ENCODE measurements at regions not wholly inside any gene's neighbourhood (a gene's known extent, or its start where the extent isn't known, plus 50 kb on each side); places are given as distances from the start of the nearest gene placed in this dataset.

- Mint-ChIP-seq H3K4me3 (ENCODE audit: unreplicated experiment) (no peak overlapping the region), H3K36me3 (ENCODE audit: low read depth, unreplicated experiment) (no peaks in the 10 kb centered on the region), H3K4me1 (ENCODE audit: low read depth, unreplicated experiment) (peaks cover 3% of the 10 kb centered on the region), H3K27ac (ENCODE audit: unreplicated experiment) (no peak overlapping the region), H3K9me3 (ENCODE audit: unreplicated experiment) (no peaks in the 10 kb centered on the region), H3K27me3 (ENCODE audit: low read depth, unreplicated experiment) (peaks cover 7% of the 10 kb centered on the region)
- no peak for FAIRE-seq
- peak; percentile 90 for DNase-seq (ENCODE audit: low read depth)
- H3K36me3 ChIP-seq (ENCODE audit: insufficient read depth, low read length): no peaks in the 10 kb centered on the region
- H3K27ac ChIP-seq (ENCODE audit: low read depth, low read length): no peak overlapping the region
- H3K79me2 ChIP-seq (ENCODE audit: insufficient read depth, low read length): no peaks in the 10 kb centered on the region
- no peaks in the 10 kb centered on the region for H4K20me1 ChIP-seq (ENCODE audit: insufficient read depth, low read length)
- no peaks in the 10 kb centered on the region for H3K9me3 ChIP-seq (ENCODE audit: insufficient read depth, low read depth, low read length)
- no peak overlapping the region for H3K9ac ChIP-seq (ENCODE audit: low read length)
- H2AFZ ChIP-seq (ENCODE audit: low read depth, low read length): no peak overlapping the region
- no peak overlapping the region for H3K4me3 ChIP-seq (ENCODE audit: insufficient read depth, low read depth, low read length)
- peaks cover 3% of the 10 kb centered on the region for H3K27me3 ChIP-seq (ENCODE audit: insufficient read depth, low read length)
- TF ChIP-seq EZH2 (IDR thresholded peaks at IDR 0.05; ENCODE audit: insufficient read depth, low read length): no peak
- TF ChIP-seq CTCF (IDR thresholded peaks at IDR 0.05; ENCODE audit: insufficient read depth, low read depth, low read length): no peak
- H3K4me2 ChIP-seq (ENCODE audit: low read length): no peak overlapping the region
- no peaks in the 10 kb centered on the region for H3K4me1 ChIP-seq (ENCODE audit: insufficient read depth, low read length)
Measured at GRCh38 chr3:181899702-181900101, 188.0 kb downstream of the SOX2 start.

- no peak overlapping the region for H3K27ac ChIP-seq (ENCODE audit: low read depth, low read length)
- Mint-ChIP-seq H3K27ac (ENCODE audit: unreplicated experiment) (no peak overlapping the region), H3K4me1 (ENCODE audit: low read depth, unreplicated experiment) (peaks cover 3% of the 10 kb centered on the region), H3K9me3 (ENCODE audit: unreplicated experiment) (no peaks in the 10 kb centered on the region), H3K27me3 (ENCODE audit: low read depth, unreplicated experiment) (peaks cover 2% of the 10 kb centered on the region), H3K36me3 (ENCODE audit: low read depth, unreplicated experiment) (no peaks in the 10 kb centered on the region), H3K4me3 (ENCODE audit: unreplicated experiment) (no peak overlapping the region)
- no peak for FAIRE-seq
- no peaks in the 10 kb centered on the region for H4K20me1 ChIP-seq (ENCODE audit: insufficient read depth, low read length)
- no peaks in the 10 kb centered on the region for H3K9me3 ChIP-seq (ENCODE audit: insufficient read depth, low read depth, low read length)
- DNase-seq (ENCODE audit: low read depth): no peak
- peaks cover 3% of the 10 kb centered on the region for H3K27me3 ChIP-seq (ENCODE audit: insufficient read depth, low read length)
- no peak overlapping the region for H3K9ac ChIP-seq (ENCODE audit: low read length)
- no peak for TF ChIP-seq EZH2 (IDR thresholded peaks at IDR 0.05; ENCODE audit: insufficient read depth, low read length)
- TF ChIP-seq CTCF (IDR thresholded peaks at IDR 0.05; ENCODE audit: insufficient read depth, low read depth, low read length): no peak
- no peak overlapping the region for H3K4me2 ChIP-seq (ENCODE audit: low read length)
- H3K4me1 ChIP-seq (ENCODE audit: insufficient read depth, low read length): no peaks in the 10 kb centered on the region
- no peaks in the 10 kb centered on the region for H3K36me3 ChIP-seq (ENCODE audit: insufficient read depth, low read length)
- no peak overlapping the region for H3K4me3 ChIP-seq (ENCODE audit: insufficient read depth, low read depth, low read length)
- no peak overlapping the region for H2AFZ ChIP-seq (ENCODE audit: low read depth, low read length)
- no peaks in the 10 kb centered on the region for H3K79me2 ChIP-seq (ENCODE audit: insufficient read depth, low read length)
Measured at GRCh38 chr3:181901626-181902025, 189.9 kb downstream of the SOX2 start.

GRCh38 chr3:181906338-181906737 is 194.6 kb downstream of the SOX2 start:
- Mint-ChIP-seq H3K36me3 (ENCODE audit: low read depth, unreplicated experiment) (no peaks in the 10 kb centered on the region), H3K4me3 (ENCODE audit: unreplicated experiment) (no peak overlapping the region)
- TF ChIP-seq EZH2 (IDR thresholded peaks at IDR 0.05; ENCODE audit: insufficient read depth, low read length) (no peak), CTCF (IDR thresholded peaks at IDR 0.05; ENCODE audit: insufficient read depth, low read depth, low read length) (no peak)

More at GRCh38 chr3:181906338-181906737, 194.6 kb downstream of the SOX2 start:
- Mint-ChIP-seq H3K4me1 (ENCODE audit: low read depth, unreplicated experiment) (peaks cover 7% of the 10 kb centered on the region), H3K27me3 (ENCODE audit: low read depth, unreplicated experiment) (no peaks in the 10 kb centered on the region), H3K27ac (ENCODE audit: unreplicated experiment) (no peak overlapping the region), H3K9me3 (ENCODE audit: unreplicated experiment) (no peaks in the 10 kb centered on the region)
- H3K27ac ChIP-seq (ENCODE audit: low read depth, low read length): no peak overlapping the region
- no peak for DNase-seq (ENCODE audit: low read depth)
- FAIRE-seq: no peak
- no peaks in the 10 kb centered on the region for H4K20me1 ChIP-seq (ENCODE audit: insufficient read depth, low read length)
- no peaks in the 10 kb centered on the region for H3K27me3 ChIP-seq (ENCODE audit: insufficient read depth, low read length)
- H3K36me3 ChIP-seq (ENCODE audit: insufficient read depth, low read length): no peaks in the 10 kb centered on the region
- H2AFZ ChIP-seq (ENCODE audit: low read depth, low read length): no peak overlapping the region
- peaks cover 3% of the 10 kb centered on the region for H3K4me1 ChIP-seq (ENCODE audit: insufficient read depth, low read length)
- H3K4me3 ChIP-seq (ENCODE audit: insufficient read depth, low read depth, low read length): no peak overlapping the region
- no peak overlapping the region for H3K4me2 ChIP-seq (ENCODE audit: low read length)
- H3K9ac ChIP-seq (ENCODE audit: low read length): no peak overlapping the region
- H3K9me3 ChIP-seq (ENCODE audit: insufficient read depth, low read depth, low read length): no peaks in the 10 kb centered on the region
- H3K79me2 ChIP-seq (ENCODE audit: insufficient read depth, low read length): no peaks in the 10 kb centered on the region

Data from astrocyte (in vitro differentiated cells and primary cell).